ENCODE measurements at regions not wholly inside any gene's neighbourhood (a gene's known extent, or its start where the extent isn't known, plus 50 kb on each side); places are given as distances from the start of the nearest gene placed in this dataset.

DNA sequence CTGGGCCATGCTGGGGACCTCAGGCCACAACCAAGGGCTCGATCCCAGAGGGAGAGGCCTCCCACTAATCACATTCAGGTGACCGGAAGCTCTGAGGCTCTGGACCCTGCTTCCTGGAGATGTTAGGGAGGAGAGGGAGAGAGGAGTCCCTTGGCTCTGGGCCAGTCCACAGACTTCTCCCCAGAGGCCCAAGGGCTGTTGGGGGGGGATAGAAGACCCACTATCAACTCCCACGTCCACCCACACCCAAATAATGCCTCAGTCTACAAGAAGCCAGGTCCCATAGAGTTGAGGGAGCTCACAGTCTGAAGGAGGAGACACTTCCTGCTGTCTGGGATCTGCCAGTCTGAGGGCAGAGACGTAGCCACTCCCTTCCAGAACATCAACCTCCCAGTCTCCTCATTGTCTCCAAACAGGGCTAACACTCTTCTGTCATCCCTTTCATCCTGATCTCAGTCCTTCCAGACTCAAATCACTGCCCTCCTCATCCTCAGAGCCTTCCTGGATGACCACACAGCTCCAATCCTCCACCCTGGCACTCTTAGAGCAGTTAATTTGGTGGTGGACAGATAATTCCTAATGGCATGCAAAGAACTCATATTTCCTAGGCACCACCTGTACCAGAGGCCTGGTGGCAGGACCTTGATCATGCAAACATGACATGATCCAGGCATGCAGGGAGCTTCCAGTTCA, 69.9 kb downstream of the MRPL14 start:
- Histone ChIP-seq H3K27ac (replicated peaks) (no peak overlapping the region), H3K4me3 (replicated peaks; ENCODE audit: insufficient read depth, low read length) (no peak overlapping the region), H3K27me3 (ENCODE audit: insufficient read depth, poor library complexity, severe bottlenecking) (no peaks in the 10 kb centered on the region)
- no peak for DNase-seq (ENCODE audit: low read depth in 1 of 2, low spot score in 1 of 2)
- TF ChIP-seq SPI1 (IDR thresholded peaks at IDR 0.05; ENCODE audit: borderline replicate concordance, low read depth) = no peak
- no peak for TF ChIP-seq CTCF (IDR thresholded peaks at IDR 0.05; ENCODE audit: insufficient read depth, low read length)
- TF ChIP-seq POLR2AphosphoS5 (IDR thresholded peaks at IDR 0.05; ENCODE audit: low read depth) = no peak
- TF ChIP-seq GABPA (IDR thresholded peaks at IDR 0.05; ENCODE audit: low read depth) = no peak
- TF ChIP-seq, protein P1, sequence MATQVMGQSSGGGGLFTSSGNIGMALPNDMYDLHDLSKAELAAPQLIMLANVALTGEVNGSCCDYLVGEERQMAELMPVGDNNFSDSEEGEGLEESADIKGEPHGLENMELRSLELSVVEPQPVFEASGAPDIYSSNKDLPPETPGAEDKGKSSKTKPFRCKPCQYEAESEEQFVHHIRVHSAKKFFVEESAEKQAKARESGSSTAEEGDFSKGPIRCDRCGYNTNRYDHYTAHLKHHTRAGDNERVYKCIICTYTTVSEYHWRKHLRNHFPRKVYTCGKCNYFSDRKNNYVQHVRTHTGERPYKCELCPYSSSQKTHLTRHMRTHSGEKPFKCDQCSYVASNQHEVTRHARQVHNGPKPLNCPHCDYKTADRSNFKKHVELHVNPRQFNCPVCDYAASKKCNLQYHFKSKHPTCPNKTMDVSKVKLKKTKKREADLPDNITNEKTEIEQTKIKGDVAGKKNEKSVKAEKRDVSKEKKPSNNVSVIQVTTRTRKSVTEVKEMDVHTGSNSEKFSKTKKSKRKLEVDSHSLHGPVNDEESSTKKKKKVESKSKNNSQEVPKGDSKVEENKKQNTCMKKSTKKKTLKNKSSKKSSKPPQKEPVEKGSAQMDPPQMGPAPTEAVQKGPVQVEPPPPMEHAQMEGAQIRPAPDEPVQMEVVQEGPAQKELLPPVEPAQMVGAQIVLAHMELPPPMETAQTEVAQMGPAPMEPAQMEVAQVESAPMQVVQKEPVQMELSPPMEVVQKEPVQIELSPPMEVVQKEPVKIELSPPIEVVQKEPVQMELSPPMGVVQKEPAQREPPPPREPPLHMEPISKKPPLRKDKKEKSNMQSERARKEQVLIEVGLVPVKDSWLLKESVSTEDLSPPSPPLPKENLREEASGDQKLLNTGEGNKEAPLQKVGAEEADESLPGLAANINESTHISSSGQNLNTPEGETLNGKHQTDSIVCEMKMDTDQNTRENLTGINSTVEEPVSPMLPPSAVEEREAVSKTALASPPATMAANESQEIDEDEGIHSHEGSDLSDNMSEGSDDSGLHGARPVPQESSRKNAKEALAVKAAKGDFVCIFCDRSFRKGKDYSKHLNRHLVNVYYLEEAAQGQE (IDR thresholded peaks at IDR 0.05; ENCODE audit: insufficient replicate concordance, low read depth) = no peak

GRCh38 chr6:44056392-44057237, 70.6 kb downstream of the MRPL14 start:
- H3K27ac ChIP-seq (replicated peaks) = no peak overlapping the region
- DNase-seq (ENCODE audit: low read depth in 1 of 2, low spot score in 1 of 2) = no peak
- TF ChIP-seq POLR2AphosphoS5 (IDR thresholded peaks at IDR 0.05; ENCODE audit: low read depth) = no peak
- TF ChIP-seq, protein P1 (IDR thresholded peaks at IDR 0.05; ENCODE audit: insufficient replicate concordance, low read depth) = no peak
- no peak for TF ChIP-seq CTCF (IDR thresholded peaks at IDR 0.05; ENCODE audit: insufficient read depth, low read length)
- TF ChIP-seq GABPA (IDR thresholded peaks at IDR 0.05; ENCODE audit: low read depth) = no peak
- TF ChIP-seq SPI1 (IDR thresholded peaks at IDR 0.05; ENCODE audit: borderline replicate concordance, low read depth) = no peak

GRCh38 chr6:44054721-44055559, 72.3 kb downstream of the MRPL14 start:
- Histone ChIP-seq H3K27ac (replicated peaks) (no peak overlapping the region), H3K4me3 (replicated peaks; ENCODE audit: insufficient read depth, low read length) (no peak overlapping the region), H3K27me3 (ENCODE audit: insufficient read depth, poor library complexity, severe bottlenecking) (no peaks in the 10 kb centered on the region)
- DNase-seq (ENCODE audit: low read depth in 1 of 2, low spot score in 1 of 2) = no peak
- TF ChIP-seq GABPA (IDR thresholded peaks at IDR 0.05; ENCODE audit: low read depth) = no peak
- no peak for TF ChIP-seq POLR2AphosphoS5 (IDR thresholded peaks at IDR 0.05; ENCODE audit: low read depth)
- TF ChIP-seq, protein P1 (IDR thresholded peaks at IDR 0.05; ENCODE audit: insufficient replicate concordance, low read depth) = no peak
- no peak for TF ChIP-seq CTCF (IDR thresholded peaks at IDR 0.05; ENCODE audit: insufficient read depth, low read length)
- no peak for TF ChIP-seq SPI1 (IDR thresholded peaks at IDR 0.05; ENCODE audit: borderline replicate concordance, low read depth)

More at GRCh38 chr6:44056392-44057237, 70.6 kb downstream of the MRPL14 start:
- Histone ChIP-seq H3K4me3 (replicated peaks; ENCODE audit: insufficient read depth, low read length) (no peak overlapping the region), H3K27me3 (ENCODE audit: insufficient read depth, poor library complexity, severe bottlenecking) (no peaks in the 10 kb centered on the region)
